CD8-positive, alpha-beta memory T cell (primary cell): ENCODE measurements at regions not wholly inside any gene's neighbourhood (a gene's known extent, or its start where the extent isn't known, plus 50 kb on each side); places are given as distances from the start of the nearest gene placed in this dataset.

Source experiments
- CTCF ChIA-PET: fragments of 350-600 bp; sonication (Branson Sonifier 250); formaldehyde crosslinking; loops from one replicate; lab custom pipeline; 2021; ENCODE audit warnings: antibody characterized with exemption; lab: Charles Lee
- POLR2A ChIA-PET: fragments of 350-600 bp; sonication (Branson Sonifier 250); formaldehyde crosslinking; loops from one replicate; lab custom pipeline; 2021; ENCODE audit warnings: antibody characterized with exemption; lab: Charles Lee
- DNase-seq, 5 donors: peaks; one replicate each; pipeline versions ENCODE4 v3.0.0 to v3.0.0-alpha.2; 2020 to 2022; ENCODE audit warnings: mixed read lengths in 1 of 5
- H3K27ac ChIP-seq: one replicate; pipeline ENCODE4 v1.7.0; 2013; ENCODE audit warnings: low read depth, mild to moderate bottlenecking, low read length, moderate library complexity
- H3K27me3 ChIP-seq: 2 replicates; pipeline ENCODE4 v1.7.0; 2013; ENCODE audit warnings: low read length, mild to moderate bottlenecking; ENCODE audit not compliant: insufficient read depth, poor library complexity, severe bottlenecking
- H3K36me3 ChIP-seq: 2 replicates; pipeline ENCODE4 v1.7.0; 2013; ENCODE audit warnings: mild to moderate bottlenecking, low read length, moderate library complexity; ENCODE audit not compliant: insufficient read depth
- H3K4me1 ChIP-seq: 2 replicates; pipeline ENCODE4 v1.7.0; 2013; ENCODE audit warnings: mild to moderate bottlenecking, low read length, moderate library complexity; ENCODE audit not compliant: insufficient read depth
- H3K4me3 ChIP-seq: 2 replicates; pipeline ENCODE4 v1.7.0; 2013; ENCODE audit warnings: mild to moderate bottlenecking, low read length
- H3K9me3 ChIP-seq: 2 replicates; pipeline ENCODE4 v1.7.0; 2013; ENCODE audit warnings: mild to moderate bottlenecking, low read length
- H3K27ac Mint-ChIP-seq, 8 donors: one replicate each; pipeline ENCODE4 v1.8.0; 2020 to 2021; ENCODE audit warnings: mixed read lengths in 8 of 8, mild to moderate bottlenecking in 6 of 8, inconsistent platforms in 3 of 8, moderate library complexity in 3 of 8
- H3K27me3 Mint-ChIP-seq, 2 donors: one replicate each; pipeline ENCODE4 v1.8.0; 2020 to 2021; ENCODE audit warnings: mixed read lengths in 2 of 2, mild to moderate bottlenecking in 1 of 2, moderate library complexity in 1 of 2
- H3K36me3 Mint-ChIP-seq, 3 donors: one replicate each; pipeline ENCODE4 v1.8.0; 2020 to 2021; ENCODE audit warnings: mixed read lengths in 3 of 3, inconsistent platforms in 1 of 3, mild to moderate bottlenecking in 1 of 3
- H3K4me1 Mint-ChIP-seq, 3 donors: one replicate each; pipeline ENCODE4 v1.8.0; 2020 to 2021; ENCODE audit warnings: mixed read lengths in 3 of 3, inconsistent platforms in 1 of 3, mild to moderate bottlenecking in 1 of 3
- H3K4me3 Mint-ChIP-seq, 7 donors: one replicate each; pipeline ENCODE4 v1.8.0; 2020 to 2021; ENCODE audit warnings: mixed read lengths in 7 of 7, mild to moderate bottlenecking in 6 of 7, moderate library complexity in 4 of 7, inconsistent platforms in 2 of 7
- H3K9me3 Mint-ChIP-seq, 5 donors: one replicate each; pipeline ENCODE4 v1.8.0; 2020 to 2022; ENCODE audit warnings: mixed read lengths in 5 of 5, mild to moderate bottlenecking in 3 of 5, moderate library complexity in 2 of 5, inconsistent platforms in 1 of 5

- Mint-ChIP-seq H3K9me3 (peaks cover 5 to 32% (median 13%) of the 10 kb centered on the region in 5 donors), H3K36me3 (no peaks in the 10 kb centered on the region), H3K27ac (no peak overlapping the region), H3K4me1 (no peaks in the 10 kb centered on the region), H3K27me3 (no peaks in the 10 kb centered on the region), H3K4me3 (no peak overlapping the region)
- ChIA-PET CTCF (no interaction called here), POLR2A (no interaction called here)
- Histone ChIP-seq H3K4me3 (no peak overlapping the region), H3K36me3 (no peaks in the 10 kb centered on the region), H3K4me1 (no peaks in the 10 kb centered on the region), H3K9me3 (no peaks in the 10 kb centered on the region), H3K27ac (no peak overlapping the region), H3K27me3 (no peaks in the 10 kb centered on the region)
- no peak for DNase-seq
Measured at GRCh38 chr3:164453714-164454113, 624.6 kb downstream of the SI start.

DNA sequence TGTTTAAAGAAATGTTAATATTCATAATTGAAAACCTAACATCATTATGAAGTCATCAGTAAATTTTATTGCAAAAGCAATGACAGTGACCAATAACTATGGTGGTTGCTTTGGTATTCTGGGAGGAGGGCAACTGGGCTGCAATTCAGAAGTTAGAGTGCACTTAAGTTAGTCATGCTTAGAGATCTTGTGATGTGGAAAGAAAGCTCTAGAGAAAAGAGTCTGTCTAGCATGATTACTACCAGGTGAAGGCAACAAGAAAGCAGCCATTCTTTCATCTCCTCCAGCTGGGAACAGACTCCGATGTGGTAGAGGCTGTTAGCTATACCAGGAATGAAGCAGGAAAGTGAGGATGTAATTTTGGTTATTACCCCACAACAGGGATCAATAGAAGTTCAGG, 625.6 kb downstream of the SI start:
- Histone ChIP-seq H3K27ac (no peak overlapping the region), H3K4me3 (no peak overlapping the region), H3K9me3 (no peaks in the 10 kb centered on the region), H3K4me1 (no peaks in the 10 kb centered on the region), H3K27me3 (no peaks in the 10 kb centered on the region), H3K36me3 (no peaks in the 10 kb centered on the region)
- ChIA-PET POLR2A (no interaction called here), CTCF (no interaction called here)
- H3K27me3 Mint-ChIP-seq, result no peaks in the 10 kb centered on the region
- H3K4me1 Mint-ChIP-seq, result no peaks in the 10 kb centered on the region
- DNase-seq, result no peak
- H3K9me3 Mint-ChIP-seq, result peaks cover 3 to 32% (median 12%) of the 10 kb centered on the region in 5 donors
- H3K4me3 Mint-ChIP-seq, result no peak overlapping the region
- no peaks in the 10 kb centered on the region for H3K36me3 Mint-ChIP-seq
- H3K27ac Mint-ChIP-seq, result no peak overlapping the region

GRCh38 chr3:164451072-164451910, 627.0 kb downstream of the SI start:
- H3K9me3 Mint-ChIP-seq, result peaks cover 6 to 37% (median 17%) of the 10 kb centered on the region in 5 donors
- H3K4me3 Mint-ChIP-seq, result no peak overlapping the region
- H3K4me1 ChIP-seq, result no peaks in the 10 kb centered on the region
- H3K4me1 Mint-ChIP-seq, result no peaks in the 10 kb centered on the region
- DNase-seq, result no peak
- no peaks in the 10 kb centered on the region for H3K27me3 Mint-ChIP-seq
- H3K4me3 ChIP-seq, result no peak overlapping the region
- H3K36me3 Mint-ChIP-seq, result no peaks in the 10 kb centered on the region
- H3K27me3 ChIP-seq, result no peaks in the 10 kb centered on the region
- H3K27ac ChIP-seq, result no peak overlapping the region
- ChIA-PET POLR2A (no interaction called here), CTCF (no interaction called here)
- H3K27ac Mint-ChIP-seq, result peak overlapping the region in 1 of 8 donors; percentile 15
- no peaks in the 10 kb centered on the region for H3K9me3 ChIP-seq
- H3K36me3 ChIP-seq, result no peaks in the 10 kb centered on the region

DNA sequence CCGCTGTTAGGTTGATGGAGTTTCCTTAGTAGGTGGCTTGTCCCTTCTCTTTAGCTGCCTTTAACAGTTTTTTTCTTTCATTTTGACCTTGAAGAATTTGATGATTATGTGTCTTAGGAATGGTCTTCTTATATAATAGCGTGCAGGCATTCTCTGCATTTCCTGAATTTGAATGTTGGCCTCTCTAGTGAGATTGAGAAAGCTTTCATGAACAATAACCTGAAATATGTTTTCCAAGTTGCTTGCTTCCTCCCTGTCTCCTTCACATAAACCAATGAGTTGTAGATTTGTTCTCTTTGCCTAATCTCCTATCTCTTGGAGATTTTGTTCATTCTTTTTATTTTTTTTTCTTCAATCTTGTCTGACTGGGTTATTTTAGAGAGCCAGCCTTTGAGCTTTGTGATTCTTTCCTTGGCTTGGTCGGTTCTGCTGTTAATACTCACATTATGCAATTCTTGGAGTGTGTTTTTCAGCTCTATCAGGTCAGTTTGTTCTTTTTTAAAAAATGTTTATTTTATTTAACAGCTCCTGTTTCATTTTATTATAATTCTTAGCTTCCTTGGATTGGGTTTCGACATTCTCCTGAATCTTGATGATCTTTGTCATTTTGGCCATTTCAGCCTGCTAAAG, 627.9 kb downstream of the SI start:
- H3K36me3 ChIP-seq, result no peaks in the 10 kb centered on the region
- Mint-ChIP-seq H3K36me3 (no peaks in the 10 kb centered on the region), H3K4me3 (no peak overlapping the region), H3K27ac (no peak overlapping the region), H3K9me3 (peaks cover 8 to 44% (median 20%) of the 10 kb centered on the region in 5 donors), H3K4me1 (no peaks in the 10 kb centered on the region), H3K27me3 (no peaks in the 10 kb centered on the region)
- no peak overlapping the region for H3K4me3 ChIP-seq
- H3K9me3 ChIP-seq, result no peaks in the 10 kb centered on the region
- H3K4me1 ChIP-seq, result no peaks in the 10 kb centered on the region
- no peaks in the 10 kb centered on the region for H3K27me3 ChIP-seq
- POLR2A ChIA-PET, result no interaction called here
- H3K27ac ChIP-seq, result no peak overlapping the region
- CTCF ChIA-PET, result no interaction called here
- no peak for DNase-seq

- ChIA-PET CTCF (no interaction called here), POLR2A (no interaction called here)
- Histone ChIP-seq H3K4me1 (no peaks in the 10 kb centered on the region), H3K4me3 (no peak overlapping the region), H3K36me3 (no peaks in the 10 kb centered on the region), H3K27ac (no peak overlapping the region), H3K27me3 (no peaks in the 10 kb centered on the region), H3K9me3 (no peaks in the 10 kb centered on the region)
- no peaks in the 10 kb centered on the region for H3K27me3 Mint-ChIP-seq
- H3K9me3 Mint-ChIP-seq, result peaks cover 5 to 20% (median 10%) of the 10 kb centered on the region in 5 donors
- H3K4me3 Mint-ChIP-seq, result no peak overlapping the region
- H3K36me3 Mint-ChIP-seq, result no peaks in the 10 kb centered on the region
- no peak for DNase-seq
- H3K27ac Mint-ChIP-seq, result no peak overlapping the region
- H3K4me1 Mint-ChIP-seq, result no peaks in the 10 kb centered on the region
Measured at GRCh38 chr3:164419220-164419619, 659.1 kb downstream of the SI start.

DNA sequence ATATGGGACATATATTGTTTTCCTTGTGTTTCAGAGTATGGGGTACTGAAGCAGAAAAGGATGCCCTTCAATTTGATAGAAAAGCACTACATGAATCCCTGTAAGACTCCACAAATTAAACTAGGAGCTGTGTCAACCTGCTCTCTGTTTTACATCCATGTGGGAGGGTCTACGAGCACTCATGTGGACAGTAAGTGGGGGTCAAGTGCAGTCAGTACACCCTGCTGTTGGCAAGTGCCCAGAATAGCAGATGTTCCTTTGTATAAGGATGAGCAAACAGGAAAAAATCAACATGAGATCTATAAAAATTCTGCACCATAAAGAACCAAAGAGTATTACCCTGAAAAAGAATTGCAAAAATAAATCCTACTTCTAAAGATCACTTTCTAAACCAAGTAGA, 659.9 kb downstream of the SI start:
- H3K27ac ChIP-seq, result no peak overlapping the region
- Mint-ChIP-seq H3K27ac (no peak overlapping the region), H3K9me3 (peaks cover 5 to 18% (median 8%) of the 10 kb centered on the region in 5 donors), H3K4me3 (no peak overlapping the region), H3K4me1 (no peaks in the 10 kb centered on the region), H3K36me3 (no peaks in the 10 kb centered on the region), H3K27me3 (no peaks in the 10 kb centered on the region)
- no peaks in the 10 kb centered on the region for H3K36me3 ChIP-seq
- ChIA-PET POLR2A (no interaction called here), CTCF (no interaction called here)
- DNase-seq, result no peak
- no peak overlapping the region for H3K4me3 ChIP-seq
- H3K9me3 ChIP-seq, result no peaks in the 10 kb centered on the region
- no peaks in the 10 kb centered on the region for H3K27me3 ChIP-seq
- H3K4me1 ChIP-seq, result no peaks in the 10 kb centered on the region

- DNase-seq, result no peak
- Histone ChIP-seq H3K4me1 (no peaks in the 10 kb centered on the region), H3K27me3 (no peaks in the 10 kb centered on the region), H3K27ac (no peak overlapping the region), H3K36me3 (no peaks in the 10 kb centered on the region), H3K9me3 (no peaks in the 10 kb centered on the region), H3K4me3 (no peak overlapping the region)
- no peaks in the 10 kb centered on the region for H3K4me1 Mint-ChIP-seq
- peaks cover 5 to 23% (median 10%) of the 10 kb centered on the region in 5 donors for H3K9me3 Mint-ChIP-seq
- H3K36me3 Mint-ChIP-seq, result no peaks in the 10 kb centered on the region
- CTCF ChIA-PET, result no interaction called here
- POLR2A ChIA-PET, result no interaction called here
- H3K27ac Mint-ChIP-seq, result no peak overlapping the region
- no peaks in the 10 kb centered on the region for H3K27me3 Mint-ChIP-seq
- no peak overlapping the region for H3K4me3 Mint-ChIP-seq
Measured at GRCh38 chr3:164417955-164418354, 660.3 kb downstream of the SI start.

- H3K4me3 Mint-ChIP-seq, result no peak overlapping the region
- Histone ChIP-seq H3K27ac (no peak overlapping the region), H3K4me1 (no peaks in the 10 kb centered on the region), H3K4me3 (no peak overlapping the region), H3K9me3 (no peaks in the 10 kb centered on the region), H3K36me3 (no peaks in the 10 kb centered on the region), H3K27me3 (no peaks in the 10 kb centered on the region)
- H3K27ac Mint-ChIP-seq, result no peak overlapping the region
- H3K36me3 Mint-ChIP-seq, result peaks cover 0 to 1% (median 0%) of the 10 kb centered on the region in 3 donors
- H3K4me1 Mint-ChIP-seq, result no peaks in the 10 kb centered on the region
- peaks cover 3 to 21% (median 11%) of the 10 kb centered on the region in 5 donors for H3K9me3 Mint-ChIP-seq
- no peaks in the 10 kb centered on the region for H3K27me3 Mint-ChIP-seq
- ChIA-PET POLR2A (no interaction called here), CTCF (no interaction called here)
- DNase-seq, result no peak
Measured at GRCh38 chr3:164416491-164417222, 661.6 kb downstream of the SI start.
